Hematopoietic multipotent progenitor cell treated with erythropoietin and hydrocortisone succinate and interleukin-3 and kit ligand, for 17 days (in vitro differentiated cells): ENCODE measurements at regions not wholly inside any gene's neighbourhood (a gene's known extent, or its start where the extent isn't known, plus 50 kb on each side); places are given as distances from the start of the nearest gene placed in this dataset.
"Not testable (repeated sequence)": the region's sequence is repeated elsewhere in the genome, so short reads cannot be mapped to it uniquely, and the experiment has no call there.

Experiments
- DNase-seq: peaks from one replicate; pipeline ENCODE4 v3.0.0-alpha.2; 2015; ENCODE audit warnings: low spot score

GRCh38 chr11:80773919-80774318, 1333.1 kb upstream of the TENM4 start:
- DNase-seq = no peak

GRCh38 chr11:80771017-80771416, 1330.2 kb upstream of the TENM4 start:
- no peak for DNase-seq

GRCh38 chr11:80758787-80759186, 1318.0 kb upstream of the TENM4 start:
- DNase-seq = no peak

GRCh38 chr11:80748207-80748925, 1307.5 kb upstream of the TENM4 start:
- no peak for DNase-seq

- DNase-seq = no peak
Measured at GRCh38 chr11:80746300-80746699, 1305.5 kb upstream of the TENM4 start.

GRCh38 chr11:80745416-80745815, 1304.6 kb upstream of the TENM4 start:
- DNase-seq = no peak

- DNase-seq = no peak
Measured at GRCh38 chr11:80733790-80734189, 1293.0 kb upstream of the TENM4 start.

GRCh38 chr11:80733361-80733760, 1292.5 kb upstream of the TENM4 start:
- DNase-seq = no peak

- no peak for DNase-seq
Measured at GRCh38 chr11:80727315-80727714, 1286.5 kb upstream of the TENM4 start.

GRCh38 chr11:80726236-80726635, 1285.4 kb upstream of the TENM4 start:
- no peak for DNase-seq

- DNase-seq = no peak
Measured at GRCh38 chr11:80724366-80724765, 1283.5 kb upstream of the TENM4 start.

GRCh38 chr11:80722629-80723028, 1281.8 kb upstream of the TENM4 start:
- DNase-seq = no peak

- DNase-seq = no peak
Measured at GRCh38 chr11:80720295-80720694, 1279.5 kb upstream of the TENM4 start.

GRCh38 chr11:80719292-80719646, 1278.4 kb upstream of the TENM4 start:
- DNase-seq = no peak

- no peak for DNase-seq
Measured at GRCh38 chr11:80718611-80719291, 1277.9 kb upstream of the TENM4 start.

- no peak for DNase-seq
Measured at GRCh38 chr11:80702264-80702663, 1261.4 kb upstream of the TENM4 start.

GRCh38 chr11:80700386-80700785, 1259.6 kb upstream of the TENM4 start:
- no peak for DNase-seq

GRCh38 chr11:80699406-80700177, 1258.8 kb upstream of the TENM4 start:
- DNase-seq = not testable (repeated sequence)

GRCh38 chr11:80698637-80699036, 1257.8 kb upstream of the TENM4 start:
- DNase-seq = no peak

GRCh38 chr11:80694385-80694784, 1253.6 kb upstream of the TENM4 start:
- DNase-seq = no peak

GRCh38 chr11:80687941-80688340, 1247.1 kb upstream of the TENM4 start:
- no peak for DNase-seq

- no peak for DNase-seq
Measured at GRCh38 chr11:80686889-80687288, 1246.1 kb upstream of the TENM4 start.

GRCh38 chr11:80673566-80673965, 1232.7 kb upstream of the TENM4 start:
- DNase-seq = no peak
